MM.1S (cell line): ENCODE measurements at regions not wholly inside any gene's neighbourhood (a gene's known extent, or its start where the extent isn't known, plus 50 kb on each side); places are given as distances from the start of the nearest gene placed in this dataset.
A peak's percentile ranks its signal among the peaks of the same experiment; 100 is the strongest.

Source experiments
- DNase-seq: peaks from one replicate; pipeline ENCODE4 v3.0.0-alpha.2; 2015
- H2AFZ ChIP-seq: fragments of 300-600 bp; sonication (generic); 2 replicates; pipeline ENCODE4 v1.6.0; 2016; ENCODE audit warnings: antibody characterized with exemption, low read length
- H3F3A ChIP-seq: fragments of 300-600 bp; sonication (generic); 2 replicates; pipeline ENCODE4 v1.6.1; 2016; ENCODE audit warnings: mild to moderate bottlenecking, antibody characterized with exemption, low read length, moderate library complexity, mixed read lengths; ENCODE audit not compliant: insufficient read depth
- H3K27ac ChIP-seq: fragments of 300-600 bp; sonication (generic); 2 replicates; pipeline ENCODE4 v1.5.1; 2016; ENCODE audit warnings: mild to moderate bottlenecking, low read length
- H3K27me3 ChIP-seq: fragments of 300-600 bp; sonication (generic); replicated peaks from 2 replicates; pipeline ENCODE4 v1.6.0; 2016; ENCODE audit warnings: low read length; ENCODE audit not compliant: insufficient read depth
- H3K36me3 ChIP-seq: fragments of 300-600 bp; sonication (generic); replicated peaks from 2 replicates; pipeline ENCODE4 v1.6.1; 2016; ENCODE audit warnings: mild to moderate bottlenecking, low read length, mixed read lengths; ENCODE audit not compliant: insufficient read depth
- H3K4me1 ChIP-seq: fragments of 300-600 bp; sonication (generic); 2 replicates; pipeline ENCODE4 v1.6.1; 2016; ENCODE audit warnings: low read length, mixed read lengths
- H3K4me2 ChIP-seq: fragments of 300-600 bp; sonication (generic); 2 replicates; pipeline ENCODE4 v1.6.0; 2016; ENCODE audit warnings: low read depth, low read length
- H3K4me3 ChIP-seq: fragments of 300-600 bp; sonication (generic); 2 replicates; pipeline ENCODE4 v1.5.1; 2016; ENCODE audit warnings: low read length, mixed read lengths
- H3K79me2 ChIP-seq: fragments of 300-600 bp; sonication (generic); 2 replicates; pipeline ENCODE4 v1.6.1; 2016; ENCODE audit warnings: mixed run types, low read length, mixed read lengths
- H3K9ac ChIP-seq: fragments of 300-600 bp; sonication (generic); 2 replicates; pipeline ENCODE4 v1.6.1; 2016; ENCODE audit warnings: low read length, mixed read lengths
- H3K9me2 ChIP-seq: fragments of 300-600 bp; sonication (generic); replicated peaks from 2 replicates; pipeline ENCODE4 v1.6.1; 2016; ENCODE audit warnings: mild to moderate bottlenecking, low read length, mixed read lengths; ENCODE audit not compliant: insufficient read depth
- H3K9me3 ChIP-seq: fragments of 300-600 bp; sonication (generic); replicated peaks from 2 replicates; pipeline ENCODE4 v1.6.1; 2016; ENCODE audit warnings: mild to moderate bottlenecking, low read length, mixed read lengths; ENCODE audit not compliant: insufficient read depth
- H4K20me1 ChIP-seq: fragments of 300-600 bp; sonication (generic); 2 replicates; pipeline ENCODE4 v1.6.1; 2016; ENCODE audit warnings: mild to moderate bottlenecking, low read length, moderate library complexity, mixed read lengths; ENCODE audit not compliant: insufficient read depth
- EZH2 ChIP-seq: fragments of 300-600 bp; sonication (generic); optimal IDR thresholded peaks from 2 replicates; pipeline ENCODE3; 2017; ENCODE audit warnings: low read depth, mild to moderate bottlenecking, antibody characterized with exemption, low read length, mixed read lengths
- EZH2phosphoT487 ChIP-seq: fragments of 300-600 bp; sonication (generic); IDR thresholded peaks from 2 replicates; pipeline ENCODE4 v1.6.1; 2018; ENCODE audit warnings: antibody characterized with exemption, low read length
- TF ChIP-seq, protein P1 (sequence below): fragments of 300-600 bp; sonication (generic); IDR thresholded peaks from 2 replicates; pipeline ENCODE4 v1.5.1; 2016; ENCODE audit warnings: antibody characterized with exemption, low read length, mixed read lengths

DNA sequence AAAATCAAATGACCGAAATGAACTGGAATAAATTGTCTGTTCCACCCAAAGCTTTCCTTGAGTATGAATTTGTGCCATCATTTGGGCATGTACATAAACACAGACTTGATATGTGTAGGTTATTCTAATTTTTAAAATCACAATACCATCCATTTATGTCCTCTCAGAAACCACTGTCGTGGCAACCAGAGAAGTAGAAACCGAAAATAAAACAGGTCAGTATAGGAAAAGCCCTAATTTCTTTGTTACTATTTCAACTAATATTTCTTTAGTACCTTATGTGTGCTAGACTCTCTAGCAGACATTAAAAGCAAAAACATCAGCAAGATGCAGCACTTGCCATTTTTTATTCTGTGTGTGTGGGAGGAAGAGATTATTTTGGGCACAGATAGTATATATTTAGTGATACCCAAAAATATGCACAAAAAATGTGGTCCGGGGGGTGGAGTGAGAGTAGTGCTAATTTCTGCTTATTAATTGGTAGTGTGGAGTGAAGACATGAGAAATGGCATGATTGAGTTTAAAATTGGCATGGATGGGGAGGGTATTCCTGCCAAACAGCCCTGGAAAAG, 130.8 kb upstream of the CNTN1 start:
- H3K9ac ChIP-seq: peak overlapping the region; percentile 39; the same call in 1 of the 2 replicates
- DNase-seq: peak; percentile 68
- H3F3A ChIP-seq: peaks cover 16% of the 10 kb centered on the region
- no peaks in the 10 kb centered on the region for H4K20me1 ChIP-seq
- no peaks in the 10 kb centered on the region for H3K9me3 ChIP-seq
- H3K27ac ChIP-seq: peak overlapping the region; percentile 79
- no peaks in the 10 kb centered on the region for H3K36me3 ChIP-seq
- peak overlapping the region; percentile 77 for H2AFZ ChIP-seq
- no peaks in the 10 kb centered on the region for H3K79me2 ChIP-seq
- peak overlapping the region; percentile 90 for H3K4me2 ChIP-seq
- peak overlapping the region; percentile 63 for H3K4me3 ChIP-seq
- TF ChIP-seq EZH2 (no peak), EZH2phosphoT487 (no peak)
- TF ChIP-seq, protein P1, sequence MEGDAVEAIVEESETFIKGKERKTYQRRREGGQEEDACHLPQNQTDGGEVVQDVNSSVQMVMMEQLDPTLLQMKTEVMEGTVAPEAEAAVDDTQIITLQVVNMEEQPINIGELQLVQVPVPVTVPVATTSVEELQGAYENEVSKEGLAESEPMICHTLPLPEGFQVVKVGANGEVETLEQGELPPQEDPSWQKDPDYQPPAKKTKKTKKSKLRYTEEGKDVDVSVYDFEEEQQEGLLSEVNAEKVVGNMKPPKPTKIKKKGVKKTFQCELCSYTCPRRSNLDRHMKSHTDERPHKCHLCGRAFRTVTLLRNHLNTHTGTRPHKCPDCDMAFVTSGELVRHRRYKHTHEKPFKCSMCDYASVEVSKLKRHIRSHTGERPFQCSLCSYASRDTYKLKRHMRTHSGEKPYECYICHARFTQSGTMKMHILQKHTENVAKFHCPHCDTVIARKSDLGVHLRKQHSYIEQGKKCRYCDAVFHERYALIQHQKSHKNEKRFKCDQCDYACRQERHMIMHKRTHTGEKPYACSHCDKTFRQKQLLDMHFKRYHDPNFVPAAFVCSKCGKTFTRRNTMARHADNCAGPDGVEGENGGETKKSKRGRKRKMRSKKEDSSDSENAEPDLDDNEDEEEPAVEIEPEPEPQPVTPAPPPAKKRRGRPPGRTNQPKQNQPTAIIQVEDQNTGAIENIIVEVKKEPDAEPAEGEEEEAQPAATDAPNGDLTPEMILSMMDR: no peak
- no peaks in the 10 kb centered on the region for H3K27me3 ChIP-seq
- no peaks in the 10 kb centered on the region for H3K9me2 ChIP-seq
- peaks cover 11% of the 10 kb centered on the region for H3K4me1 ChIP-seq

GRCh38 chr12:40565029-40565633, 127.1 kb upstream of the CNTN1 start:
- no peaks in the 10 kb centered on the region for H3K9me2 ChIP-seq
- TF ChIP-seq, protein P1: no peak
- no peak for TF ChIP-seq EZH2
- TF ChIP-seq EZH2phosphoT487: no peak
- H3K4me3 ChIP-seq: no peak overlapping the region
- H3K4me2 ChIP-seq: no peak overlapping the region
- peaks cover 11% of the 10 kb centered on the region for H3K4me1 ChIP-seq
- H3K9me3 ChIP-seq: no peaks in the 10 kb centered on the region
- H4K20me1 ChIP-seq: no peaks in the 10 kb centered on the region
- no peak overlapping the region for H3K9ac ChIP-seq
- H3K79me2 ChIP-seq: no peaks in the 10 kb centered on the region
- no peaks in the 10 kb centered on the region for H3K36me3 ChIP-seq
- peaks cover 16% of the 10 kb centered on the region for H3F3A ChIP-seq
- H2AFZ ChIP-seq: no peak overlapping the region
- no peak for DNase-seq
- no peak overlapping the region for H3K27ac ChIP-seq
- H3K27me3 ChIP-seq: no peaks in the 10 kb centered on the region

GRCh38 chr12:40566271-40566670, 126.0 kb upstream of the CNTN1 start:
- Histone ChIP-seq H3K27ac (no peak overlapping the region), H3K36me3 (no peaks in the 10 kb centered on the region), H3K9ac (no peak overlapping the region), H3K27me3 (no peaks in the 10 kb centered on the region), H3K9me2 (no peaks in the 10 kb centered on the region), H3K4me3 (no peak overlapping the region), H3K9me3 (no peaks in the 10 kb centered on the region), H3K4me2 (no peak overlapping the region), H4K20me1 (no peaks in the 10 kb centered on the region), H3F3A (peaks cover 7% of the 10 kb centered on the region), H3K79me2 (no peaks in the 10 kb centered on the region), H3K4me1 (peaks cover 7% of the 10 kb centered on the region), H2AFZ (no peak overlapping the region)
- TF ChIP-seq EZH2phosphoT487 (no peak), EZH2 (no peak)
- TF ChIP-seq, protein P1: no peak
- DNase-seq: no peak
